Left renal cortex interstitium (tissue), 4 donors: ENCODE measurements at regions not wholly inside any gene's neighbourhood (a gene's known extent, or its start where the extent isn't known, plus 50 kb on each side); places are given as distances from the start of the nearest gene placed in this dataset.
A peak's percentile ranks its signal among the peaks of the same experiment; 100 is the strongest.
"Not testable (repeated sequence)": the region's sequence is repeated elsewhere in the genome, so short reads cannot be mapped to it uniquely, and the experiment has no call there.

Source experiments
- DNase-seq, 4 donors: peaks; one replicate each; pipeline ENCODE4 v3.0.0-alpha.2; 2013; ENCODE audit warnings: low read depth in 4 of 4, low spot score in 2 of 4, missing footprints in 1 of 4

DNA sequence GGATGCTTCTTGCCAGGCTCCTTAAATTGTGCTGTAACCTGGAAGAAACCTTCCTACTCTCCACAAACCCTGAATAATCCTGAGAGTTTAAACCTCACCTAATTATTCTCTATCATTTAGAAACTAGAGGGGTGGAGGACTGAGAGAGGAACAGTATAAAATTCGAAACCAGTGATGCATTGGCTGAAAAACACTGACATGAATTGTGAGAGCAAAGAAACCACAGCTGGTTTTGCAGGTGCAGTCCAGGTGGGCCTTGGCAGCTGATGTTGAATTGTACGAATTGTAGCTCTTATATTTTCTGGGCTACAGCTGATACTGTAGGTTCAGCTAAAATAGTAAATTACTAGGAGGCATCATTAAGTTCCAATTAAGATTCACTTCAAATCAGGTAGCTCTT is 227.0 kb upstream of the SLITRK5 start:
- no peak for DNase-seq

DNA sequence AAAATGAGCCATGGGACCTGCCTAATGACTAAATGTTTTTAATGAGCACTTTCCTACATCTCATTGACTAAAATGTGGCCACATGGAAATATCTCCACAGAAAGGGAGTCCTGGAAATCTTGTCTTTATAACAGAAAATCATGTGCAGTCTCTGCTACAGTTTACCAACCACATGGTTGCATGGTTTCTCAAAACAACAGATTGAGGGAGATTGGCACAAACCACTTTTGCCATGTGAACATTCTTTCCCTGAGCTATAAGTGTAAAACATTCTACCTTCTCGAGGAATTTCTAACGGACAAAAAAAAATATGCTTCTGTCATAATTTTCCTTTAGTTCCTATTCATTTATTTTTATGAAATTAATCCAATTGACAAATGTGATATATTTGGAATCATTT is 218.9 kb upstream of the SLITRK5 start:
- DNase-seq, result no peak

DNA sequence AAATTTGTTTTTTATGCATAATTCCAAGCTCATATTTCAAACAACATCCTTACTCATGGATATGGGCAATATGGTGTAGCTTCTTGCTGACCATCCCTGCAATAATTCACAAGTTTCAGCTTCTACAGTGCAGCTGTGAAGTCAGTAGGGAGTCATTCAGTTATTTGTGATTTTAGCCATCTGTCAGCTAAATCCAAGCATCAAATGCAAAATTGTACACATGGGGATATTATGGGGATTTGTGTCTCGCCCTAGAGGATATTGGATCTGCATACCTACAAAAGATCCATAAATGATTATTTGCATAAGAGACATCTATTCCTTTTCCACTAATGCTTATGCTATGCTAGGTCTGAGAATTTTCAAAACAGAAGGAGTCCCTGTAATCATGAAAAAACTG is 217.9 kb upstream of the SLITRK5 start:
- DNase-seq, result no peak

DNA sequence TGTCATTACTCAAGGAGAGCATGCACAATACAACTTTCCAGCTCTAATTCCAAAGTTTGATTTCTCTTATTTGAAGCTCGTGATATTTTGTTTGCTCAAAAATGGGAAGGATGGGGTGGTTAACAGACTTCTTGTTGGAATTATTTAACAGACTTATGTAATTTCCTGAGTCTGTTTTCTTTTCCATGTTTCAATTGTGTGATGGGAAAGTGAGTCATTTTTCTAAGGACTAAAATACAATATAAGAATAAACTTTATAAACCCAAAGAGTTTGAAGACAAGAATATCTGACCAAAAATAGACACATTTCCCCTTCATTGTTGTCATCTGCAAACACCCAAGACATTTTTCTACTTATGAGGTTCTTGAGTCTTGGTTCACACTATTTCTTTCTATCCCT is 211.8 kb upstream of the SLITRK5 start:
- DNase-seq, result no peak

DNA sequence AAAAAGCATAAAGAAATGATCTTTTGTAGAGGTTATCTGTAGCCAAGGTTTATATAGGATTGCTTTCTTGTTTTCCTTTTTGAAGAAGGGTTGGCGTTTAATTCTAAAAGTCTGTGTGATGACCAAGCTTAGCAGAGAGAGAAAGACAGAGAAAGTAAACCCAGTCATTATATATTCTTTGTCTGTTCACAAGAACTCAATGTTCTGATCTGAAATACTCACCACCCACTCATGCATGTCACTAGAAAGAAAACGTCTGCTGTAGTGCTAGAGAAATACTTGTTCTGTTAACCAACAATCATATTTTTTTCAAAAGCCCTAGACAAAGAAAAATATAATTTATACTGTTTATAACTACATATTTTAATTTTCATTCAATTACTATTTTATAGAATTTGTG is 173.7 kb upstream of the SLITRK5 start:
- DNase-seq, result no peak

- DNase-seq, result peak in 3 of 4 donors; percentile 2 to 23 (median 3)
Observed at GRCh38 chr13:87498681-87499080, 172.5 kb upstream of the SLITRK5 start.

- DNase-seq, result no peak
Observed at GRCh38 chr13:87524775-87525174, 146.4 kb upstream of the SLITRK5 start.

DNA sequence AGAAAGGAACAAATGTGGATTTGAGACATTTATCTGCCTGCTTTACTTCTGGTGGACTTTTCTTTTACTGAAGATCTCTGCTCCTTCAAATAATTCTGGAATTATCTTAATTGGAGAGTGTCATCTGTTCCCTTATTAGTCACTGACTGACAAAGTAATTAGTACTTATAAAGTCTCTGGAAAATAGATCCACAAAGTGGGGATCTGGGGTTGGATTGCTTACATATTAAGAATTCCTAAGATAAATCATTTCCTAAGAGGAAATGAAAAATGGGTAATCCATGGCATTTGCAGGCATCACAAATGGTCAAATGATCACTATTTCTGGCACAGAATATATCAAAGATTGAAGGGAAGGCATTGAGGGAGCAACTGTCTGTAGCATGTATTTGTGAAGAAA is 137.4 kb upstream of the SLITRK5 start:
- DNase-seq, result no peak

DNA sequence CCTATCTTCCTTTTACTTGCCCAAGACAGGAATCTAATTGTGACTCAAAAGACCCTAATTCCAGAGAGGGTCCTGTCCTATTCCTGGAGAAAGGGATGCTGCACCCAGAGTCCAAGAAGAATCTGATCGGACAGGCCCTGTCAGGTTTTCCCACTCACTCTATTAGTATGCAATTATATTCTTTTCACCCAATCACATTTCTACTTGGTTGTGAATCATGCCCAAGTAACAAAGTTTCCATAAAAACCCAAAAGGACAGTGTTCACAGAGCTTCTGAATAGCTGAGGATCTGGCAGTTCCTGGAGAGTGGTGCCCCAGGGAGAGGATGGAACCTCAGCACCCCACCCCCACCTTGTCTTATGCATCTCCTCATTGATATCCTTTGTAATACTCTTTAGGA is 135.3 kb upstream of the SLITRK5 start:
- DNase-seq, result no peak

DNA sequence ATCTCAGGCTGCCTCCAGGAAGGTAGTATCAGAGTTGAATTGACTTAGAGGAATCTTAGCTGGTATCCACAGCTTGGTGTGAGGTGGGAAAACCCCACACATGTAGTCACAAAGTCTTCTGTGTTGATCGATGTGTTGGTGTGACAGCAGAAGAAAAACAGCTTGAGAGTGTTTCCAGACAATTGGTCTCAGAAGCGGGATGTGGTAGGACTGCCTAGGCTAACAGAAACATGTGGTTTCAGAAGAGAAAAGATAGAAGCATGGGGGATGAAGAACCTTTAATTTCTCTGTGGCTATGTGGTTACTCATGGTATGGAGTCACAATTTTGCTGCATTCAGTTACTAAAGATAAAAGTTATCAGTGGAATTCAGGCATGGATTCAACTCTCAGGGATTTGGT is 134.7 kb upstream of the SLITRK5 start:
- no peak for DNase-seq

DNA sequence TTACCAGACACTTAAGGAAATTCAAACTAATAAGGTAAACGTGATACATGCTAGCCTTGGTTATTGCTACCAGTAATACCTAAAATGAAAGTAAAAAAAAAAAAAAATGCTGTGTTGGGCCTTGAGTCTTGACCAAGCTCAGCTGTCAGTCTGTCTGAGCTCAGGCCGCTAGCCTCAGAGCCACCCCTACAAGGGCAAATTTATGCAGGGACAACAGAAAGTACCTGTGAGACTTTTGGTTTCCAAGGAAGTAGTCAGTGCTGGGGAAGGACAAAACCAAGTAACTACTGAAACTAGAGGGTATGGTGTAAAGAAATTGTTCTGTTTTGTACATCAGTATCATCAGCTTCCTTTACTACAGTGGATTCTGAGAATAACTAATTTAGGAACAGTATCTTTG is 134.3 kb upstream of the SLITRK5 start:
- DNase-seq, result no peak

- DNase-seq, result no peak
Observed at GRCh38 chr13:87537951-87538350, 133.2 kb upstream of the SLITRK5 start.

GRCh38 chr13:87538366-87539052 is 132.7 kb upstream of the SLITRK5 start:
- DNase-seq, result no peak

GRCh38 chr13:87553142-87553541 is 118.0 kb upstream of the SLITRK5 start:
- no peak for DNase-seq

GRCh38 chr13:87554045-87554444 is 117.1 kb upstream of the SLITRK5 start:
- DNase-seq, result no peak

DNA sequence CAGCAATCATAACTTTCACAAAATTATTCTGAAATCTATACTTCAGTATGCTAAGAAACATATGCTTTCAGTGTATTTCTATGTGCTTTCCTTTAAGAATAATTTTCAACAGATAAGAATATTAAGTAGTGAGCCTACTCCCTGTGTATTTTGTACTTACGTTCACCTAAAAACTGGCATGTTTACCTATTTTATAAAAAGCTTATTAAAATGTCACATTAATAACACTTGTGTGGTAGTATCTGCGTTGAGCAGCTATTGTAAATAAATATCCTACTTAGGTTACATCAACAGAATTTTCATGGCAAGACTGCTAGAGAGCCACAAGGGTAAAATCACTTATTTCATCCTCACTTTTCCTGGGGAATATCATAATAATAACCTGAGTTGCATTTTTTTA is 113.4 kb upstream of the SLITRK5 start:
- DNase-seq, result no peak

GRCh38 chr13:87561580-87561979 is 109.6 kb upstream of the SLITRK5 start:
- DNase-seq, result not testable (repeated sequence)

- no peak for DNase-seq
Observed at GRCh38 chr13:87570669-87571068, 100.5 kb upstream of the SLITRK5 start.

DNA sequence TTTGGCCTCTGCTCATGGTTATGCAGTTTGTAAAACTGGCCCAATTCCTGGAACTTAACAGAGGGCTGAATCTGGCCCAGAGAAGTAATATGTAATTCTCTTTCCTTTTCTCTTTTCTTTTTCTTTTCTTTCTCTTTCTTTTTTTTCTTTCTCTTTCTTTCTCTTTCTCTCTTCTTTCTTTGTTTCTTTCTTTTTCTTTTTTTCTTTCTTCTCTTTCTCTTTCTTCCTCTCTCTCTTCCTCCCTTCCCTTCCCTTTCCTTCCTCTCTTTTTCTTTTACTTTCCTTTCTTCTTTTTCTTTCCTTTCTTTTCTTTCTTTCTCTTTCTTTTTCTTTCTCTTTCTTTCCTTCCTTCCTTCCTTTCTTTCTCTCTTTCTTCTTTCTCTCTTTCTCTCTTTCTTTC is 88.8 kb upstream of the SLITRK5 start:
- no peak for DNase-seq

DNA sequence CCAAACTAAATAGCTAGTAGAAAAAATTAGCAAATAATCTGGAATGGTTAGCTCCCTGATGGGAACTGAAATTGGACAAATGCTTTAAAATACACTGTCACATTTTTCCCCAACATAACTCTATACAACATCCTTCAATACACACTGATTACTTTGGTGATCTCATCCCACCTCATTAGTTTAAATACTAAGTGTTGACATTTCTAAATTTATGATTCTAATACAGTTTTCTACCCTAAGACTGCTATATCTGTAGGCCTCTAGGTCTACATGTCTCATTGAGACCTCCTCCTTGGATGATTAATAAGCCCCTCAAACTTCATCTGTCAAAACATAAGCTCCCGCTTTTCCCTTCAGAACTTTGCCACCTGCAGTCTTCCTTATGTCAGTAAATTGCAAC is 80.7 kb upstream of the SLITRK5 start:
- no peak for DNase-seq

GRCh38 chr13:87604437-87604836 is 66.7 kb upstream of the SLITRK5 start:
- not testable (repeated sequence) for DNase-seq

GRCh38 chr13:87607266-87607665 is 63.9 kb upstream of the SLITRK5 start:
- DNase-seq, result no peak

DNA sequence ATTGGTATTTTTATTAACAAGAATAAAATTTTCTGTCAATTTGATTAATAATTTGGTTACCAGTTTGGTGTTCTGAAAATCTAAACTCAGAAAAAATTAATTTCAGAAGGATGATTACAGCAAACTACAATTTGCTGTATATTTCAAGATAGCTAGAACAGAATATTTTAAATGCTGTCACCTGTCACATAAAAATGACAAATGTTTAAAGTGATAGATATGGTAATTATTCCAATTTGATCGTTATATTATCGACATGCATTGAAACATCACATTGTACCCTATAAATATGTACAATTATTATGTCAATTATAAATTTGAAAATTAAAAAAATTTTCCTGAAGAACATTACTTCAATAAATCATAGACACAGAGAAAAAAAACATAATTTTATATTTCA is 56.9 kb upstream of the SLITRK5 start:
- DNase-seq, result no peak
